Fibroblast of lung (primary cell): ENCODE measurements at regions not wholly inside any gene's neighbourhood (a gene's known extent, or its start where the extent isn't known, plus 50 kb on each side); places are given as distances from the start of the nearest gene placed in this dataset.

Experiments
- EZH2 ChIP-seq: IDR thresholded peaks from 2 replicates; pipeline ENCODE4 v1.5.1; 2012; ENCODE audit warnings: low read length, control low read depth, mild to moderate bottlenecking; ENCODE audit errors: missing control alignments
- TF ChIP-seq, protein P1 (sequence below), 2 donors: IDR thresholded peaks in 1 of 2; conservative IDR thresholded peaks in 1 of 2; 1 replicate in 1 of 2; 2 replicates in 1 of 2; pipeline ENCODE4 v1.5.1; 2011 to 2012; ENCODE audit warnings: low read length in 2 of 2, control low read depth in 1 of 2, inconsistent platforms in 1 of 2, low read depth in 1 of 2, mild to moderate bottlenecking in 1 of 2

- TF ChIP-seq, protein P1, sequence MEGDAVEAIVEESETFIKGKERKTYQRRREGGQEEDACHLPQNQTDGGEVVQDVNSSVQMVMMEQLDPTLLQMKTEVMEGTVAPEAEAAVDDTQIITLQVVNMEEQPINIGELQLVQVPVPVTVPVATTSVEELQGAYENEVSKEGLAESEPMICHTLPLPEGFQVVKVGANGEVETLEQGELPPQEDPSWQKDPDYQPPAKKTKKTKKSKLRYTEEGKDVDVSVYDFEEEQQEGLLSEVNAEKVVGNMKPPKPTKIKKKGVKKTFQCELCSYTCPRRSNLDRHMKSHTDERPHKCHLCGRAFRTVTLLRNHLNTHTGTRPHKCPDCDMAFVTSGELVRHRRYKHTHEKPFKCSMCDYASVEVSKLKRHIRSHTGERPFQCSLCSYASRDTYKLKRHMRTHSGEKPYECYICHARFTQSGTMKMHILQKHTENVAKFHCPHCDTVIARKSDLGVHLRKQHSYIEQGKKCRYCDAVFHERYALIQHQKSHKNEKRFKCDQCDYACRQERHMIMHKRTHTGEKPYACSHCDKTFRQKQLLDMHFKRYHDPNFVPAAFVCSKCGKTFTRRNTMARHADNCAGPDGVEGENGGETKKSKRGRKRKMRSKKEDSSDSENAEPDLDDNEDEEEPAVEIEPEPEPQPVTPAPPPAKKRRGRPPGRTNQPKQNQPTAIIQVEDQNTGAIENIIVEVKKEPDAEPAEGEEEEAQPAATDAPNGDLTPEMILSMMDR (conservative IDR thresholded peaks at IDR 0.05 in 1 of 2, IDR thresholded peaks at IDR 0.05 in 1 of 2; ENCODE audit: low read depth in 1 of 2, low read length in 2 of 2), result no peak
- TF ChIP-seq EZH2, result no peak
Observed at GRCh38 chr16:7967996-7968509, 622.3 kb downstream of the TMEM114 start.
